Astrocyte (in vitro differentiated cells and primary cell): ENCODE measurements at regions not wholly inside any gene's neighbourhood (a gene's known extent, or its start where the extent isn't known, plus 50 kb on each side); places are given as distances from the start of the nearest gene placed in this dataset.

Experiments used
- DNase-seq: peaks from one replicate; pipeline ENCODE4 v3.0.0-alpha.2; 2010; ENCODE audit warnings: low read depth
- FAIRE-seq: peaks from 2 replicates; lab custom pipeline; 2011; peaks lifted over from hg19 to GRCh38; lab: Jason Lieb, UNC
- H2AFZ ChIP-seq: 2 replicates; pipeline ENCODE4 v1.6.0; 2012; ENCODE audit warnings: low read depth, low read length, inconsistent platforms
- H3K27ac ChIP-seq: 2 replicates; pipeline ENCODE4 v1.5.1; 2011; ENCODE audit warnings: low read depth, low read length, inconsistent platforms
- H3K27me3 ChIP-seq: 2 replicates; pipeline ENCODE4 v1.6.0; 2011; ENCODE audit warnings: low read length, inconsistent platforms; ENCODE audit not compliant: insufficient read depth
- H3K36me3 ChIP-seq: 2 replicates; pipeline ENCODE4 v1.5.1; 2011; ENCODE audit warnings: low read length, inconsistent platforms; ENCODE audit not compliant: insufficient read depth
- H3K4me1 ChIP-seq: 2 replicates; pipeline ENCODE4 v1.5.1; 2011; ENCODE audit warnings: low read length, inconsistent platforms; ENCODE audit not compliant: insufficient read depth
- H3K4me2 ChIP-seq: 2 replicates; pipeline ENCODE4 v1.6.0; 2012; ENCODE audit warnings: low read length, inconsistent platforms
- H3K4me3 ChIP-seq: 2 replicates; pipeline ENCODE4 v1.5.1; 2011; ENCODE audit warnings: low read depth, mild to moderate bottlenecking, low read length, inconsistent platforms; ENCODE audit not compliant: insufficient read depth
- H3K79me2 ChIP-seq: 2 replicates; pipeline ENCODE4 v1.6.0; 2012; ENCODE audit warnings: mild to moderate bottlenecking, low read length, inconsistent platforms; ENCODE audit not compliant: insufficient read depth
- H3K9ac ChIP-seq: 2 replicates; pipeline ENCODE4 v1.6.0; 2012; ENCODE audit warnings: mild to moderate bottlenecking, low read length, inconsistent platforms
- H3K9me3 ChIP-seq: 2 replicates; pipeline ENCODE4 v1.5.1; 2012; ENCODE audit warnings: low read depth, mild to moderate bottlenecking, low read length, inconsistent platforms; ENCODE audit not compliant: insufficient read depth
- H4K20me1 ChIP-seq: 2 replicates; pipeline ENCODE4 v1.6.0; 2012; ENCODE audit warnings: low read length, inconsistent platforms; ENCODE audit not compliant: insufficient read depth
- H3K27ac Mint-ChIP-seq: one replicate; pipeline ENCODE4 v1.8.0; 2021; ENCODE audit warnings: mild to moderate bottlenecking, mixed read lengths; ENCODE audit not compliant: unreplicated experiment
- H3K27me3 Mint-ChIP-seq: one replicate; pipeline ENCODE4 v1.8.0; 2021; ENCODE audit warnings: low read depth, mixed read lengths; ENCODE audit not compliant: unreplicated experiment
- H3K36me3 Mint-ChIP-seq: one replicate; pipeline ENCODE4 v1.8.0; 2021; ENCODE audit warnings: low read depth, mixed read lengths; ENCODE audit not compliant: unreplicated experiment
- H3K4me1 Mint-ChIP-seq: one replicate; pipeline ENCODE4 v1.8.0; 2021; ENCODE audit warnings: low read depth, mixed read lengths; ENCODE audit not compliant: unreplicated experiment
- H3K4me3 Mint-ChIP-seq: one replicate; pipeline ENCODE4 v1.8.0; 2021; ENCODE audit warnings: mild to moderate bottlenecking, moderate library complexity, mixed read lengths; ENCODE audit not compliant: unreplicated experiment
- H3K9me3 Mint-ChIP-seq: one replicate; pipeline ENCODE4 v1.8.0; 2021; ENCODE audit warnings: mild to moderate bottlenecking, mixed read lengths; ENCODE audit not compliant: unreplicated experiment
- EZH2 ChIP-seq: IDR thresholded peaks from 2 replicates; pipeline ENCODE4 v1.6.1; 2012; ENCODE audit warnings: mild to moderate bottlenecking, low read length, inconsistent platforms; ENCODE audit not compliant: insufficient read depth
- TF ChIP-seq, protein P1 (sequence below): IDR thresholded peaks from 2 replicates; pipeline ENCODE4 v1.5.1; 2011; ENCODE audit warnings: low read depth, mild to moderate bottlenecking, inconsistent platforms, low read length, moderate library complexity; ENCODE audit not compliant: insufficient read depth

DNA sequence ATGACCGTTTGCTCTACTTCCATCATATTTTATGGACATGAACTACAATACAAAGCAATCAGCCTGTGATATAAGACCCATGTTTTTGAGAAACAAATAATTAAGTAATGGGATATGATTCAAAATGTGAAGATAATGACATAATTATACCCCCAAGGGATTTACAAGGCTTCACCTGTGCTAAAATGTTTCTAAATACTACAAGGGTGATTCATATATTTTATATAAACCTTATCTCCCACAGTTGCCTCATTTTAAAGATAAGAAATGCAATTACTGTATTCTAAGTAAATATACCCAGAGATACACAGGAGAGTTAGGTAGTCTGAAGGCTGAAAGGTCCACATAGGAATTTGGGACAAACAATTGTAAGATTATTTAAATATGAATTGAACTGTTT lies 662.0 kb upstream of the CHD1 start:
- TF ChIP-seq, protein P1, sequence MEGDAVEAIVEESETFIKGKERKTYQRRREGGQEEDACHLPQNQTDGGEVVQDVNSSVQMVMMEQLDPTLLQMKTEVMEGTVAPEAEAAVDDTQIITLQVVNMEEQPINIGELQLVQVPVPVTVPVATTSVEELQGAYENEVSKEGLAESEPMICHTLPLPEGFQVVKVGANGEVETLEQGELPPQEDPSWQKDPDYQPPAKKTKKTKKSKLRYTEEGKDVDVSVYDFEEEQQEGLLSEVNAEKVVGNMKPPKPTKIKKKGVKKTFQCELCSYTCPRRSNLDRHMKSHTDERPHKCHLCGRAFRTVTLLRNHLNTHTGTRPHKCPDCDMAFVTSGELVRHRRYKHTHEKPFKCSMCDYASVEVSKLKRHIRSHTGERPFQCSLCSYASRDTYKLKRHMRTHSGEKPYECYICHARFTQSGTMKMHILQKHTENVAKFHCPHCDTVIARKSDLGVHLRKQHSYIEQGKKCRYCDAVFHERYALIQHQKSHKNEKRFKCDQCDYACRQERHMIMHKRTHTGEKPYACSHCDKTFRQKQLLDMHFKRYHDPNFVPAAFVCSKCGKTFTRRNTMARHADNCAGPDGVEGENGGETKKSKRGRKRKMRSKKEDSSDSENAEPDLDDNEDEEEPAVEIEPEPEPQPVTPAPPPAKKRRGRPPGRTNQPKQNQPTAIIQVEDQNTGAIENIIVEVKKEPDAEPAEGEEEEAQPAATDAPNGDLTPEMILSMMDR = no peak
- TF ChIP-seq EZH2 = no peak
- H3K4me1 ChIP-seq = no peaks in the 10 kb centered on the region
- no peak overlapping the region for H3K4me3 Mint-ChIP-seq
- H3K4me3 ChIP-seq = no peak overlapping the region
- H3K36me3 ChIP-seq = no peaks in the 10 kb centered on the region
- H3K9me3 ChIP-seq = no peaks in the 10 kb centered on the region
- no peak overlapping the region for H3K4me2 ChIP-seq
- H2AFZ ChIP-seq = no peak overlapping the region
- no peaks in the 10 kb centered on the region for H3K27me3 Mint-ChIP-seq
- no peaks in the 10 kb centered on the region for H4K20me1 ChIP-seq
- no peak overlapping the region for H3K27ac Mint-ChIP-seq
- H3K9me3 Mint-ChIP-seq = peaks cover 2% of the 10 kb centered on the region
- H3K27me3 ChIP-seq = no peaks in the 10 kb centered on the region
- no peak for FAIRE-seq
- no peak overlapping the region for H3K9ac ChIP-seq
- no peaks in the 10 kb centered on the region for H3K4me1 Mint-ChIP-seq
- H3K79me2 ChIP-seq = no peaks in the 10 kb centered on the region
- H3K27ac ChIP-seq = no peak overlapping the region
- H3K36me3 Mint-ChIP-seq = no peaks in the 10 kb centered on the region
- no peak for DNase-seq

DNA sequence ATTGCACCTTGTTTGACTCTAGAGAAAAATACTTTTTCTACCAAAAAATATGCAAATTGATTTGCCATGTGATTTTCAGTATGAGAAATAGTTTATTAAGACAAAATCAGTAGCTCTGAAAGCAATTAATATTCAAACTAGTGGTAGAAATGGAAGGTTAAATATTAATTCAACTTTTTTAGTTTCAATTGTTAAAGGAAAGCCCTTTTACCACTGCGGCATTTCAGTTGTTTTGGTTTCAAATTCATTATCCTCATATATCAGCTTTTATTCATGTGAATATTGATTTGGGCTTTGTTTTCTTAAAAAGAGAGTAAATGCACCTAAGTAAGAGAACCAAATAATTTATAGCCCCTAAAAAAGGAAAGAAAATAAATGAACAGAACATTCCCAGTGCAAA lies 660.6 kb upstream of the CHD1 start:
- no peak overlapping the region for H3K9ac ChIP-seq
- Mint-ChIP-seq H3K9me3 (peaks cover 2% of the 10 kb centered on the region), H3K27ac (no peak overlapping the region)

DNA sequence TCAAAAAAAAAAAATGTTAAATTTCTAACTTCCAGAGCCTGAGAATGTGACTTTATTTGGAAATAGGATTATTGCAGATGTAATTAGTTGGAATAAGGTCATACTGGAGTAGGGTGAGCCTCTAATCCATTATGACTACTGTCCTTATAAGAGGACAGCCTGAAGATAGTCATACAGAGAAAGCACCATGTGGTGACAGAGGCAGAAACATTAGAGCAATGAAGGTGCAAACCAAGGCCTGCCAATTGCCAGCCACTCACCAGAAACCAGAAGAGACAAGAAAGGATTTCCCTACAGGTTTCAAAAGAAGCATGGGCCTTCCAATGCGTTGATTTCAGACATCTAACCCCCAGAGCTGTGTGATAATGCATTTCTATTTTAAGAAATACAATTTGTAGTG lies 659.2 kb upstream of the CHD1 start:
- Mint-ChIP-seq H3K27me3 (no peaks in the 10 kb centered on the region), H3K9me3 (peaks cover 2% of the 10 kb centered on the region), H3K4me1 (peaks cover 5% of the 10 kb centered on the region), H3K36me3 (no peaks in the 10 kb centered on the region), H3K27ac (no peak overlapping the region), H3K4me3 (no peak overlapping the region)
- no peak overlapping the region for H3K4me3 ChIP-seq
- H3K9ac ChIP-seq = no peak overlapping the region
- H2AFZ ChIP-seq = no peak overlapping the region
- H3K79me2 ChIP-seq = no peaks in the 10 kb centered on the region
- DNase-seq = no peak
- no peaks in the 10 kb centered on the region for H4K20me1 ChIP-seq
- H3K4me1 ChIP-seq = no peaks in the 10 kb centered on the region
- H3K9me3 ChIP-seq = no peaks in the 10 kb centered on the region
- H3K27me3 ChIP-seq = no peaks in the 10 kb centered on the region
- no peaks in the 10 kb centered on the region for H3K36me3 ChIP-seq
- no peak for FAIRE-seq
- no peak overlapping the region for H3K27ac ChIP-seq
- TF ChIP-seq, protein P1 = no peak
- no peak for TF ChIP-seq EZH2
- H3K4me2 ChIP-seq = no peak overlapping the region

More for the DNA sequence above, 660.6 kb upstream of the CHD1 start:
- Histone ChIP-seq H3K36me3 (no peaks in the 10 kb centered on the region), H4K20me1 (no peaks in the 10 kb centered on the region), H3K79me2 (no peaks in the 10 kb centered on the region), H2AFZ (no peak overlapping the region), H3K27me3 (no peaks in the 10 kb centered on the region), H3K9me3 (no peaks in the 10 kb centered on the region), H3K27ac (no peak overlapping the region), H3K4me2 (no peak overlapping the region), H3K4me3 (no peak overlapping the region), H3K4me1 (no peaks in the 10 kb centered on the region)
- Mint-ChIP-seq H3K36me3 (no peaks in the 10 kb centered on the region), H3K4me3 (no peak overlapping the region), H3K27me3 (no peaks in the 10 kb centered on the region), H3K4me1 (no peaks in the 10 kb centered on the region)
- no peak for FAIRE-seq
- TF ChIP-seq EZH2 = no peak
- TF ChIP-seq, protein P1 = no peak
- no peak for DNase-seq
